Neural crest cell (in vitro differentiated cells): ENCODE measurements at regions not wholly inside any gene's neighbourhood (a gene's known extent, or its start where the extent isn't known, plus 50 kb on each side); places are given as distances from the start of the nearest gene placed in this dataset.

ENCODE experiments used
- DNase-seq: peaks from one replicate; pipeline ENCODE4 v3.0.0; 2021; ENCODE audit warnings: low read depth, mixed read lengths, low spot score
- H3K27ac Mint-ChIP-seq: one replicate; pipeline ENCODE4 v1.8.0; 2021; ENCODE audit warnings: mild to moderate bottlenecking, mixed read lengths; ENCODE audit not compliant: unreplicated experiment
- H3K27me3 Mint-ChIP-seq: 2 replicates; pipeline ENCODE4 v1.8.0; 2021; ENCODE audit warnings: low read depth, mild to moderate bottlenecking, mixed read lengths
- H3K36me3 Mint-ChIP-seq: 2 replicates; pipeline ENCODE4 v1.8.0; 2021; ENCODE audit warnings: low read depth, mild to moderate bottlenecking, mixed read lengths
- H3K4me1 Mint-ChIP-seq: 2 replicates; pipeline ENCODE4 v1.8.0; 2021; ENCODE audit warnings: mixed read lengths
- H3K4me3 Mint-ChIP-seq: one replicate; pipeline ENCODE4 v1.8.0; 2021; ENCODE audit warnings: mild to moderate bottlenecking, mixed read lengths
- H3K9me3 Mint-ChIP-seq: 2 replicates; pipeline ENCODE4 v1.8.0; 2021; ENCODE audit warnings: mixed read lengths
- CTCF ChIP-seq: fragments of 200-600 bp; sonication (generic); conservative IDR thresholded peaks from 2 replicates; pipeline ENCODE4 v1.5.0; 2021; ENCODE audit warnings: antibody characterized with exemption, mild to moderate bottlenecking

- Mint-ChIP-seq H3K9me3 (peaks cover 2% of the 10 kb centered on the region), H3K27ac (no peak overlapping the region), H3K27me3 (no peaks in the 10 kb centered on the region), H3K4me1 (no peaks in the 10 kb centered on the region), H3K4me3 (no peak overlapping the region), H3K36me3 (no peaks in the 10 kb centered on the region)
- no peak for DNase-seq
- TF ChIP-seq CTCF, result no peak
These were observed 159.7 kb upstream of the MCHR2 start for GRCh38 chr6:100153636-100154275.

DNA sequence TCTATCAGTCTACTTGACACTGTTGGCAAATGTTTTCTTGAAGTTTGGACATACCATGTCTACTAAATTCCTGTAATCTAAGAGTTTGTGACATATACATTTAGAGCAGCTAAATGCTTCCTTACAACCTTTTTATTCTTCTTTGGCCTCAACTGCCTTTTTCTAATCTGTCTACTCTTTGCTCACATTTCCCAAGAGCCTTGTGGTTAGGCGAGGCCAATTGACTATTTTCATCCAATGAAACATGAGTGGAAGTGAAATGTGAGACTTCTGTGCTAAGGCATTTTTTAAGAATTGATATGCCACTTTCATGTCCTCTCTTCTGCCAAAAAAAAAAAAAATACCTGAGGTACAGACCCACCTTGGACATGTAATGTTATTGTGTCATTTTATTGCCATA lies 158.2 kb upstream of the MCHR2 start:
- no peak for DNase-seq
- Mint-ChIP-seq H3K36me3 (no peaks in the 10 kb centered on the region), H3K27me3 (no peaks in the 10 kb centered on the region), H3K27ac (no peak overlapping the region), H3K4me3 (no peak overlapping the region), H3K4me1 (no peaks in the 10 kb centered on the region), H3K9me3 (peaks cover 2% of the 10 kb centered on the region)
- TF ChIP-seq CTCF, result no peak

DNA sequence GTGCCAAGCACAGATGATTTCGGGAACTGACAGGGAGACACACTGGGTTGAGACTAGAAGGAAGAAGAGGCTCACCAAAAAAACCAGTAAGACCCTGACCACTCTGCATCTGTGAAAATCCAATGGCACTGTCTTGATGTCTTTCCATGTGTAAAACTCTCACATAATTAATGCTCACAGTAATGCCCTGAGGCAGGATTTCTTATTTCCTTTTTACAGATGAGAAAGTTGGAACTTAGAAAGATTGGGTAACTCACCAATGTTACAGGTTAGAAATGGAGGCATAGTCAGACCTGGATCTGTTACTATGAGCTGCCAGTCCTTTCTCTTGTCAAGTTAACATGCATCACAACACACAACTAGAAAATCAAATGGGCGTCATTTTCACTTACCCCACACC lies 151.0 kb upstream of the MCHR2 start:
- Mint-ChIP-seq H3K36me3 (no peaks in the 10 kb centered on the region), H3K4me3 (no peak overlapping the region), H3K9me3 (no peaks in the 10 kb centered on the region), H3K27me3 (no peaks in the 10 kb centered on the region), H3K27ac (no peak overlapping the region), H3K4me1 (no peaks in the 10 kb centered on the region)
- no peak for TF ChIP-seq CTCF
- no peak for DNase-seq

DNA sequence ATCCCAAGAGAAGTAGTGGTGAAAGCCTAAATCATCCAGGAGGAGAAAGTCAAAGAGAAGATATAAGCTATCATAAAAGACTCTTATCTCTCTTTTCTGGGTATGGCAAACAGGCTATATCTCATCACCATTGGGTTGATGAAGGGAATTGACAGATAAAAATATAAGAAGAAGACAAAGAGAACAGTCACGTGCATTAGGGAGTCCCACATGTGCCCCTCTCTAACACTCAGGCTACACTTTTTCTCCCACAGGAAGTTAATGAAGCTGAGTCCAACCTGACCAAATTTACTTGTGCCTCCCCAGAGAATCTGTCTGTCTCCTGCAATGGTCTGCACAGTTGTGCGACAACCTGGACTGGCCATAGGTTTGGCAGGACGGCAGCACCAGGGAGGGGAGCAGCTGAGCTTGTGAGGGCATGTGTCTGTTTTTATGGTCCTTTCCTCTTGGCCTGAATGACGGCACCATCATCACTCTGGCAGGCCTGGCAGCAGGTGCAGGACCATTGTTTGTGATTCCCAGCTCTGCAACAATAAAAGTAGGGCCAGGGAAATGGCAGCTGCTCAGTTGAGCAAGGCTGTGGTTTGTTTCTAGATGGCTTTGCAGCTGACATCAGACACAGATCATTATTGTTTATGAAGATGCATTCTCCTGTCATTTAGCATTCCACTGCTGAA lies 144.5 kb upstream of the MCHR2 start:
- no peak for TF ChIP-seq CTCF
- no peaks in the 10 kb centered on the region for H3K9me3 Mint-ChIP-seq
- no peak for DNase-seq
- no peak overlapping the region for H3K4me3 Mint-ChIP-seq
- no peaks in the 10 kb centered on the region for H3K27me3 Mint-ChIP-seq
- no peaks in the 10 kb centered on the region for H3K4me1 Mint-ChIP-seq
- H3K36me3 Mint-ChIP-seq, result no peaks in the 10 kb centered on the region
- H3K27ac Mint-ChIP-seq, result no peak overlapping the region

GRCh38 chr6:100137759-100138158 lies 143.7 kb upstream of the MCHR2 start:
- DNase-seq, result no peak
- no peaks in the 10 kb centered on the region for H3K4me1 Mint-ChIP-seq
- no peak overlapping the region for H3K27ac Mint-ChIP-seq
- no peaks in the 10 kb centered on the region for H3K9me3 Mint-ChIP-seq
- no peaks in the 10 kb centered on the region for H3K36me3 Mint-ChIP-seq
- no peaks in the 10 kb centered on the region for H3K27me3 Mint-ChIP-seq
- no peak for TF ChIP-seq CTCF
- H3K4me3 Mint-ChIP-seq, result no peak overlapping the region
